HG03097 (cell line): ENCODE measurements at regions not wholly inside any gene's neighbourhood (a gene's known extent, or its start where the extent isn't known, plus 50 kb on each side); places are given as distances from the start of the nearest gene placed in this dataset.

Experiments
- ATAC-seq: cut with Tn5 transposase; IDR thresholded peaks from one replicate; pipeline ENCODE4 v1.9.1; 2021; ENCODE audit not compliant: unreplicated experiment, low FRiP score

- ATAC-seq: no peak
Observed at GRCh38 chr12:45665941-45666340, 63.6 kb upstream of the ARID2 start.

- ATAC-seq: no peak
Observed at GRCh38 chr12:45666396-45666795, 63.1 kb upstream of the ARID2 start.

GRCh38 chr12:45666816-45667215 is 62.7 kb upstream of the ARID2 start:
- ATAC-seq: no peak

- no peak for ATAC-seq
Observed at GRCh38 chr12:45667761-45668160, 61.7 kb upstream of the ARID2 start.

- peak; percentile 17 for ATAC-seq
Observed at GRCh38 chr12:45668641-45669040, 60.9 kb upstream of the ARID2 start.

- peak; percentile 83 for ATAC-seq
Observed at GRCh38 chr12:45669093-45669492, 60.4 kb upstream of the ARID2 start.

GRCh38 chr12:45669792-45670191 is 59.7 kb upstream of the ARID2 start:
- no peak for ATAC-seq

- ATAC-seq: peak; percentile 40
Observed at GRCh38 chr12:45670346-45671065, 59.0 kb upstream of the ARID2 start.

- no peak for ATAC-seq
Observed at GRCh38 chr12:45671254-45671653, 58.3 kb upstream of the ARID2 start.

- ATAC-seq: no peak
Observed at GRCh38 chr12:45674181-45674977, 55.1 kb upstream of the ARID2 start.

GRCh38 chr12:45675534-45675933 is 54.0 kb upstream of the ARID2 start:
- ATAC-seq: no peak
